Stromal cell of bone marrow (primary cell): ENCODE measurements at regions not wholly inside any gene's neighbourhood (a gene's known extent, or its start where the extent isn't known, plus 50 kb on each side); places are given as distances from the start of the nearest gene placed in this dataset.

Experiments used
- DNase-seq: peaks from one replicate; pipeline ENCODE4 v3.0.0-alpha.2; 2012; ENCODE audit warnings: low read depth

DNA sequence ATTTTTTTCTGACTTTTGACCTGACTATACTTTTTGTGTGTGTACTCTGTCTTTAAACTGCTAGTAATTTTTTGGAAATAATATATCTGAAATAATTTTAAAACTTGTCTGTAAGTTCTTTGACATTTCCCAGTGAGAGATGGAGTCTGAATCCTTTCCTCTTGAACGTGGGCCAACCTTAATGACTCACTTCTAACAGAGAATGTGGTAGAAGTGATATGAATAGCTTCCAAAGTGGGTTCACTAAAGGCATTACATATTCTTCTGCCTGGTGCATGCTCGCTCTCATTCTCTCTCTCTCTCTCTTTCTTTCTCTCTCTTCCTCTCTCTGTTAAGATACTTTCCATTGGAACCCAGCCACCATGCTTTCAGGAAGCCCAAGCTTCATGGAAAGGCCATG, 108.7 kb upstream of the FERMT1 start:
- peak; percentile 31 for DNase-seq

DNA sequence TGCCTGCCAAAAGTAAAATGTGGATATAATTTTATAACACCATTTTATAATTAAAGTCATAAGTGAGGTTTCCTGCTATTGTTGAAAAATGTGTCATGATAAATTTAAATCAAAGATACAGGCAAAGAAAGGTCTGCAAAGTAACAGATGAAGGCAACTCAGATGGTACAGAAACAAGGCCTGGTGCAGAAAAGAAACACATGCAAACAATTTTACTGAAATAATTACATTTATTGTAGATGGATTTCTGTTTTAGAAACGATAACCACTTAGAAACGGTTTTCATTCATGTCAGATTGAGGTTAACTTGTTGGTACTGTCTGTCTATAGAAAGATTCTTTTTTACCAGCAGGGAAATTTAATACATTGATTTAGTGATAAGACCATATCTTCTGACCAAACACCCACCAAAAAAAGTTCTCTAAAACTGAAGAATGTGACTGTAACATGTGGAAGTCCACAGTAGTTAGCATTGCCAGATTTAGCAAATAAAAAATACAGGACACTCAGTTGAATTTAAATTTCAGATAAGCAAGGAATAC, 105.5 kb upstream of the FERMT1 start:
- no peak for DNase-seq

DNA sequence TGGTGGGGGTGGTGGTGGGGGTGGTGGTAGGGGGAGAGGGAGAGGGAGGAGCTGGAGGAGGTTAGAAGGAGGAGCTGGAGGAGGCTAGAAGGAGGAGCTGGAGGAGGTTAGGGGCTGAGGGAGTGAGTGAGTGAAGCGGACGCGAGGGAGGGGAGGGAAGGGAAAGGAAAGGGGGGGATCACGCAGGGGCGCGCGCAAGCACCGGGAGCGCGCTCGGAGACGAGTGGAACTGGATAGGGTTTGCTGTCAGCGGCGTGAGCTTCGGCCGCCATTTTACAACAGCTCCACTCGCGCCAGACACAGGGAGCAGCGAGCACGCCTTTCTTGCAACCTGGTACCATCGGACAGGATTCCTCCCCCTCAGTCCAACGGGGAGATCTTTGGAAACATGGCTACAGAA, 90.5 kb upstream of the FERMT1 start:
- DNase-seq, result no peak

DNA sequence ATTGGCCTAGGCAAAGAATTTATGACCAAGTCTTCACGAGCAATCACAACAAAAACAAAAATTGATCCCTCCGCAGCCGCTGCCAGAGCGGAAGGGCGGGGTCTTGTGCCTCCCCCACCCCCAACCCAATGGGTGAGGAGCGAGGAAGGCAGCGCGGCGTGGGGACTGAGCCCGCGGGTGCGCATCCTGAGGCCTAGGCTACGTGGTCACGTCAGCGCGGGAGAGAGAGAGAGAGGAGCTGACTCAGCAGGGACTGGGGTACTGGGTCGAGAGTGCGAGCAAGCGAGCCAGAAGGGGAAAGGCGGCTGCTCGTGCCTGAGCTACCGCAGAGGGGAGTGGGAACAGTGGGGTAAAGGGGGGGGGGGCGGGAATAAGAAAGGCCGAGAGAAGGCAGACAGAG, 90.1 kb upstream of the FERMT1 start:
- DNase-seq, result no peak

DNA sequence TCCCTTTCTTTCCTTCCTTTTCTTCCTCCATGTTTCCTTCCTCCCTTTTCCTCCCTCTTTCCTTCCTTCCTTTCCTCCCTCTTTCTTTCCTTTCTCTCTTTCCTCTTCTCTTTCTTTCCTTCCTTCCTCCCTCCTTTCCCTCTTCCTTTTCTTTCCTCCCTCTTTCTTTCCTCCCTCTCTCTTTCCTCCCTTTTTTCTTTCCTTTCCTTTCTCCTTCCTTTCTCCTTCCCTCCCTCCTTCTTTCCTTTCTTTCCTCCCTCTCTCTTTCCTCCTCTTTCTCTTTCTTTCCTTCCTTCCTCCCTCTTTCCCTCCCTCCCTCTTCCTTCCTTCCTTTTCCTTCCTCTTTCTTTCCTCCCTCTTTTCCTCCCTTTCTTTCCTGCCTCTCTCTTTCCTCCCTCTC, 86.3 kb upstream of the FERMT1 start:
- no peak for DNase-seq

DNA sequence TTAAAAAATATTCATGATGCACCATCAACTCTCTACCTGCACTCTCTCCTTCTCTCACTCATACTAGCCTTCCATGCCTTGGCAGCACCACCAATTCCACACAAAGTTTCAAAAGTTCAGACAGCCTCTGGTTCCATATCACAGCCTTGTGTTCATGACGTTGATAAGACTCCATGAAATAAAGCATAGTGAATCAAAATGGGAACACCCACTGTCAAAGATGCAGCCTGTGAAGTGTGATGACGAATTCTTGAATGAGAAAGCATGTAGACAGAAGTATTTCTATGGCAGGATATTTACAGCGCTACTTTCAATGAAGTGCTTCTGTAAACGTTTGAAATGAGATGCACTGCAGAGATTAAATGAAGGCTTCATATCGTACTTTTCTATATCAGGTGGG, 77.3 kb upstream of the FERMT1 start:
- DNase-seq, result no peak

DNA sequence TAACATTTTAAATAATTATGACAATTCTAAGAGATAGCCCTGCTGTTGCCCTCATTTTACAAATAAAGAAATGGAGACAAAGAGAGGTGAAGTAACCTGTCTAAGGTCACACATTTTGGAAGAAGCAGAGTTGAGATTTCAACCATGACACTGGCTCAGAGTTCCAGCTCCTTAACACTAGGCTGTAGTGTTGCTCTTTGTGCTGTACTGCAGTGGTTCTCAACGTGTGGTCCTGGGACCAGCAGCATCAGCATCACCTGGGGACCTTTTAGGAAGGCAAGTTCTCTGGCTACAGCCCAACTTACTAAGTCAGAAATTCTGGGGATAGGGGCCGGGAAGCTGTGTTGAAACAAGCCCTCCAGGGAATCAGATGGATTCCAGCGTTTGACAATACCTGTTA, 62.4 kb upstream of the FERMT1 start:
- DNase-seq, result no peak

DNA sequence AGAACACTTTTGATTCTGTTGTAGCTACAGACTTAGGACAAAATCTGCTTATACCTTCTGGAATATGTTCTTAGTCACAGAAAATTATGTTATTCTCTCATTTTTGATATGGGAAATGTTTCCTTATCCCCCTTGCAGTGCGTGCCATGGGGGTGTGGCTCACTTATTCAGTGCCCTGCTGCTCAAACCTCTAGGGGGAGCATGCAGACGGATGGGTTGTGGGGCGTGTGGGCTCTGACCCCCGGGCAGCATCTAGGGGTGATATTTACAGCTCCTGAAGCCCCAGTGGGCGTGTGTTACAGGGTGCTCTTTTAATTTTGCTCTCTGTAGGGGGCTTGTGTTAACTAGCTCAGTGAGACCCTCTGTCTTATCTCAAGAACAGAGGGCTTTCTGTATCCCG, 61.3 kb upstream of the FERMT1 start:
- DNase-seq, result no peak

DNA sequence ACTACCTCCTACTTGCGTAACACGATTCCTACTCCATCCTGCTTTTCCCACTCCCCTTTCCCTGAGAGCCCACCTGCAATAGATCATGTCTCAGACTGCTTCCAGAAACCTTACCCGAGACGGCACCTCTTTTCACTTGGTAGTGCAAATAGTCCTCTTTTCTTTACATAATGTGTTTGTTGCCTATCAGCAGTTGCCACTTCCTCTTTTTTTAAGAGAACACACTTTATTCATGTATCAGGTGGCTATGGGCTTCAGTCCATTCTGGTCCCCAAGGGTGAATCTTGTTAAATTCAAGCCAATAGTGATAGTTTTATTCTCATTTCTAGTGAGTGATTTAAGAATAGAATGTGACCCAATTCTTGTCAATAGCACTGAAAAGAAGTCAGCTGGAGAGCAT, 57.7 kb upstream of the FERMT1 start:
- DNase-seq, result no peak

DNA sequence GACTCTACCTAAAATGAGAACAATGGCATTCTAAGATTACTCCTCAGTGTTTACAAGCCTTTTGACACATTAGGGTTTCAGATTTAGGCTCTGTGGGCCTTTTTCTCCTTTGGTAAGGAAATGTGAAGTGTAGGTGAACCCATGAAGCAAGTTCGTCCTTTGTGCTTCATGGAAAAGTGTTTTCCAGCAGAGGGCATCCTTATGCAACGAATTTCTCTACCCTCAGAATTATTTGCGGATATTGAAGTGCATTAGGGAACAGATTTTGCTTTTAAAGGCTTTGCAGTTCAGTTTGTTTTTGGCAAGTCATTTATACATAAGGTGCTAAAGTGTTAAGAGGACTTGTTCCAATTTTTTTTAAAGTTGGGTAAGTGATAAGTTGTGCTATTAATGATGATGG, 55.7 kb upstream of the FERMT1 start:
- DNase-seq, result peak; percentile 28

DNA sequence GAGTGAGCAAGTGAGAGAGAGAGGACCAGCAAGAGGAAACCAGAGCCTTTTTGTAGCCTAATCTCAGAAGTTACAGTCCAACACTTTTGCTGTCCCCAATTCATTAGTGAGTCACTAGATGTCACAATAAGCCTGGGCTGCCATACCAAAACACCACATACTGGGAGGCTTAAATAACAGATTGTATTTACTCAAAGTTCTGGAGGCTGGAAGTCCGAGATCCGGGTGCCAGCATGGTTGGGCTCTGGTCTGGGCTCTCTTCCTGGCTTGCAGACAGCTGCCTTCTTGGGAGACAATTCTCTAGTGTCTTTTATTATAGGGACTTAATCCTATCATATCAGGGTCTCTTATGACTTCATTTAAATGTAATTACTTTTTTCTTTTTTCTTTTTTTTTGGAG, 50.7 kb upstream of the FERMT1 start:
- DNase-seq, result no peak
